A549 (cell line): ENCODE measurements at regions not wholly inside any gene's neighbourhood (a gene's known extent, or its start where the extent isn't known, plus 50 kb on each side); places are given as distances from the start of the nearest gene placed in this dataset.

Experiments
- CHD2 ChIP-seq: fragments of 150-350 bp; IDR thresholded peaks from 2 replicates; pipeline ENCODE4 v1.6.1; 2014; ENCODE audit warnings: low read length; ENCODE audit not compliant: partially characterized antibody
- CHD4 ChIP-seq: fragments of 200-600 bp; sonication (generic); IDR thresholded peaks from 2 replicates; pipeline ENCODE4 v1.6.1; 2016; ENCODE audit warnings: antibody characterized with exemption, mild to moderate bottlenecking, borderline replicate concordance
- JUN ChIP-seq, 2 experiments: fragments of >200 bp; sonication (Bioruptor Twin); formaldehyde crosslinking; IDR thresholded peaks; 2 replicates in 1 of 2; 3 replicates in 1 of 2; pipeline ENCODE4 v1.6.1; 2016 to 2017
- KDM5A ChIP-seq: fragments of 200-600 bp; sonication (generic); IDR thresholded peaks from 2 replicates; pipeline ENCODE4 v1.6.1; 2016; ENCODE audit warnings: antibody characterized with exemption, mild to moderate bottlenecking
- MAZ ChIP-seq: fragments of 150-350 bp; IDR thresholded peaks from 2 replicates; pipeline ENCODE4 v1.6.1; 2014; ENCODE audit warnings: antibody characterized with exemption, low read depth, low read length, borderline replicate concordance
- MYC ChIP-seq: IDR thresholded peaks from 2 replicates; pipeline ENCODE4 v1.6.1; 2012; ENCODE audit warnings: mild to moderate bottlenecking, inconsistent platforms, low read length, improper control_type of control experiment, borderline replicate concordance
- NFE2L2 ChIP-seq: fragments of 150-350 bp; conservative IDR thresholded peaks from 2 replicates; pipeline ENCODE4 v1.6.1; 2014; ENCODE audit warnings: low read length
- PHF8 ChIP-seq: fragments of 200-600 bp; sonication (generic); IDR thresholded peaks from 2 replicates; pipeline ENCODE4 v1.6.1; 2016; ENCODE audit warnings: low read depth, mild to moderate bottlenecking, antibody characterized with exemption, moderate library complexity, borderline replicate concordance
- POLR2A ChIP-seq: IDR thresholded peaks from 2 replicates; pipeline ENCODE4 v1.6.1; 2012; ENCODE audit warnings: mild to moderate bottlenecking, low read length
- ZFP36 ChIP-seq: fragments of 450-650 bp; IDR thresholded peaks from 2 replicates; pipeline ENCODE4 v1.6.1; 2014; ENCODE audit warnings: borderline replicate concordance; ENCODE audit not compliant: partially characterized antibody
- TF ChIP-seq, protein P1 (sequence below): fragments of >200 bp; sonication (Bioruptor Twin); formaldehyde crosslinking; IDR thresholded peaks from 3 replicates; pipeline ENCODE4 v1.5.1; 2016
- TF ChIP-seq, protein P2 (sequence below): IDR thresholded peaks from 2 replicates; pipeline ENCODE4 v1.6.1; 2012; ENCODE audit warnings: low read depth, borderline replicate concordance
- TF ChIP-seq, protein P3 (sequence below): IDR thresholded peaks from 2 replicates; pipeline ENCODE4 v1.6.1; 2012
- TF ChIP-seq, protein P4 (sequence below): fragments of 200-600 bp; sonication (generic); IDR thresholded peaks from 2 replicates; pipeline ENCODE4 v1.6.1; 2016; ENCODE audit warnings: antibody characterized with exemption, mild to moderate bottlenecking, moderate library complexity

DNA sequence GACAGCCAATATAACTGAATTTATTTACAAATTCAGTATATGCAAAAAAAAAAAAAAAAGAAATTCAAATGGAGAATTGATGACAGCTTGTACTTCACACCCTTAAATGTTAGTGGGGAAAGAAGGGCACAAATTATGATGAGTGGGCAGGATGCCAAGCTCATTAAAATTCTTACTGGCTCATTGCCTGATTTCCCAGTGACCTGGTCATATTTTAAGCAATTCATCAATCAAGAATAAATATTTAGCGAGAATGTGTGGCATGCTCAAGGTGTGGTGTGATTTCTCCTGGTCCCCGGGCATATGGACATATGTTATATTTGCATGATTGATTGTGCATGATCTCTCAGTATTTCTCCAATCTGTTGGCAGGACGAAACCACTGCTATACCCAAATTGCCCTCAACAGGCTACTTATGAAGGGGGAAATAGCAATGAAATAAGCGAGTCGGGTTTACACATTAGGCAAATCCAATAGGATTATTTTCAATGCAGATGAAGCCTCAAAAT is 883.0 kb downstream of the LRRTM4 start:
- TF ChIP-seq, protein P1, sequence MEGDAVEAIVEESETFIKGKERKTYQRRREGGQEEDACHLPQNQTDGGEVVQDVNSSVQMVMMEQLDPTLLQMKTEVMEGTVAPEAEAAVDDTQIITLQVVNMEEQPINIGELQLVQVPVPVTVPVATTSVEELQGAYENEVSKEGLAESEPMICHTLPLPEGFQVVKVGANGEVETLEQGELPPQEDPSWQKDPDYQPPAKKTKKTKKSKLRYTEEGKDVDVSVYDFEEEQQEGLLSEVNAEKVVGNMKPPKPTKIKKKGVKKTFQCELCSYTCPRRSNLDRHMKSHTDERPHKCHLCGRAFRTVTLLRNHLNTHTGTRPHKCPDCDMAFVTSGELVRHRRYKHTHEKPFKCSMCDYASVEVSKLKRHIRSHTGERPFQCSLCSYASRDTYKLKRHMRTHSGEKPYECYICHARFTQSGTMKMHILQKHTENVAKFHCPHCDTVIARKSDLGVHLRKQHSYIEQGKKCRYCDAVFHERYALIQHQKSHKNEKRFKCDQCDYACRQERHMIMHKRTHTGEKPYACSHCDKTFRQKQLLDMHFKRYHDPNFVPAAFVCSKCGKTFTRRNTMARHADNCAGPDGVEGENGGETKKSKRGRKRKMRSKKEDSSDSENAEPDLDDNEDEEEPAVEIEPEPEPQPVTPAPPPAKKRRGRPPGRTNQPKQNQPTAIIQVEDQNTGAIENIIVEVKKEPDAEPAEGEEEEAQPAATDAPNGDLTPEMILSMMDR = no peak
- TF ChIP-seq, protein P2, sequence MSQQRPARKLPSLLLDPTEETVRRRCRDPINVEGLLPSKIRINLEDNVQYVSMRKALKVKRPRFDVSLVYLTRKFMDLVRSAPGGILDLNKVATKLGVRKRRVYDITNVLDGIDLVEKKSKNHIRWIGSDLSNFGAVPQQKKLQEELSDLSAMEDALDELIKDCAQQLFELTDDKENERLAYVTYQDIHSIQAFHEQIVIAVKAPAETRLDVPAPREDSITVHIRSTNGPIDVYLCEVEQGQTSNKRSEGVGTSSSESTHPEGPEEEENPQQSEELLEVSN = no peak
- TF ChIP-seq, protein P3, sequence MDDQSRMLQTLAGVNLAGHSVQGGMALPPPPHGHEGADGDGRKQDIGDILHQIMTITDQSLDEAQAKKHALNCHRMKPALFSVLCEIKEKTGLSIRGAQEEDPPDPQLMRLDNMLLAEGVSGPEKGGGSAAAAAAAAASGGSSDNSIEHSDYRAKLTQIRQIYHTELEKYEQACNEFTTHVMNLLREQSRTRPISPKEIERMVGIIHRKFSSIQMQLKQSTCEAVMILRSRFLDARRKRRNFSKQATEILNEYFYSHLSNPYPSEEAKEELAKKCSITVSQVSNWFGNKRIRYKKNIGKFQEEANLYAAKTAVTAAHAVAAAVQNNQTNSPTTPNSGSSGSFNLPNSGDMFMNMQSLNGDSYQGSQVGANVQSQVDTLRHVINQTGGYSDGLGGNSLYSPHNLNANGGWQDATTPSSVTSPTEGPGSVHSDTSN = no peak
- TF ChIP-seq MAZ = no peak
- TF ChIP-seq POLR2A = no peak
- no peak for TF ChIP-seq MYC
- TF ChIP-seq, protein P4, sequence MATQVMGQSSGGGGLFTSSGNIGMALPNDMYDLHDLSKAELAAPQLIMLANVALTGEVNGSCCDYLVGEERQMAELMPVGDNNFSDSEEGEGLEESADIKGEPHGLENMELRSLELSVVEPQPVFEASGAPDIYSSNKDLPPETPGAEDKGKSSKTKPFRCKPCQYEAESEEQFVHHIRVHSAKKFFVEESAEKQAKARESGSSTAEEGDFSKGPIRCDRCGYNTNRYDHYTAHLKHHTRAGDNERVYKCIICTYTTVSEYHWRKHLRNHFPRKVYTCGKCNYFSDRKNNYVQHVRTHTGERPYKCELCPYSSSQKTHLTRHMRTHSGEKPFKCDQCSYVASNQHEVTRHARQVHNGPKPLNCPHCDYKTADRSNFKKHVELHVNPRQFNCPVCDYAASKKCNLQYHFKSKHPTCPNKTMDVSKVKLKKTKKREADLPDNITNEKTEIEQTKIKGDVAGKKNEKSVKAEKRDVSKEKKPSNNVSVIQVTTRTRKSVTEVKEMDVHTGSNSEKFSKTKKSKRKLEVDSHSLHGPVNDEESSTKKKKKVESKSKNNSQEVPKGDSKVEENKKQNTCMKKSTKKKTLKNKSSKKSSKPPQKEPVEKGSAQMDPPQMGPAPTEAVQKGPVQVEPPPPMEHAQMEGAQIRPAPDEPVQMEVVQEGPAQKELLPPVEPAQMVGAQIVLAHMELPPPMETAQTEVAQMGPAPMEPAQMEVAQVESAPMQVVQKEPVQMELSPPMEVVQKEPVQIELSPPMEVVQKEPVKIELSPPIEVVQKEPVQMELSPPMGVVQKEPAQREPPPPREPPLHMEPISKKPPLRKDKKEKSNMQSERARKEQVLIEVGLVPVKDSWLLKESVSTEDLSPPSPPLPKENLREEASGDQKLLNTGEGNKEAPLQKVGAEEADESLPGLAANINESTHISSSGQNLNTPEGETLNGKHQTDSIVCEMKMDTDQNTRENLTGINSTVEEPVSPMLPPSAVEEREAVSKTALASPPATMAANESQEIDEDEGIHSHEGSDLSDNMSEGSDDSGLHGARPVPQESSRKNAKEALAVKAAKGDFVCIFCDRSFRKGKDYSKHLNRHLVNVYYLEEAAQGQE = no peak
- TF ChIP-seq CHD4 = no peak
- TF ChIP-seq CHD2 = no peak
- no peak for TF ChIP-seq JUN (IDR thresholded peaks at IDR 0.05)
- TF ChIP-seq PHF8 = no peak
- TF ChIP-seq NFE2L2 = no peak
- no peak for TF ChIP-seq ZFP36
- TF ChIP-seq KDM5A = no peak
